ENCODE measurements at regions not wholly inside any gene's neighbourhood (a gene's known extent, or its start where the extent isn't known, plus 50 kb on each side); places are given as distances from the start of the nearest gene placed in this dataset.
"Not testable (repeated sequence)": the region's sequence is repeated elsewhere in the genome, so short reads cannot be mapped to it uniquely, and the experiment has no call there.

GRCh38 chr2:82428251-82428650 lies 2030.8 kb downstream of the SUCLG1 start:
- no peaks in the 10 kb centered on the region for H3K36me3 Mint-ChIP-seq

GRCh38 chr2:82412021-82412420 lies 2047.1 kb downstream of the SUCLG1 start:
- no peaks in the 10 kb centered on the region for H3K36me3 Mint-ChIP-seq
- DNase-seq (ENCODE audit: low spot score in 2 of 2) (no peak), ATAC-seq (no peak)
- H3K27ac Mint-ChIP-seq: no peak overlapping the region
- peaks cover 4 to 9% of the 10 kb centered on the region in 2 donors for H3K9me3 Mint-ChIP-seq

More at GRCh38 chr2:82428251-82428650, 2030.8 kb downstream of the SUCLG1 start:
- ATAC-seq (no peak), DNase-seq (ENCODE audit: low spot score in 2 of 2) (no peak)
- Mint-ChIP-seq H3K9me3 (peaks cover 9 to 13% of the 10 kb centered on the region in 2 donors), H3K27ac (no peak overlapping the region)

- H3K36me3 Mint-ChIP-seq: no peaks in the 10 kb centered on the region
- DNase-seq (ENCODE audit: low spot score in 2 of 2) (no peak), ATAC-seq (no peak)
- peaks cover 4 to 9% of the 10 kb centered on the region in 2 donors for H3K9me3 Mint-ChIP-seq
- H3K27ac Mint-ChIP-seq: no peak overlapping the region
Measured at GRCh38 chr2:82411071-82411470, 2048.0 kb downstream of the SUCLG1 start.

GRCh38 chr2:82395531-82395930 lies 2063.5 kb downstream of the SUCLG1 start:
- no peak for ATAC-seq
- Mint-ChIP-seq H3K9me3 (peaks cover 7 to 18% of the 10 kb centered on the region in 2 donors), H3K27ac (no peak overlapping the region), H3K36me3 (no peaks in the 10 kb centered on the region)
- DNase-seq (ENCODE audit: low spot score in 2 of 2): no peak

- H3K36me3 Mint-ChIP-seq: peaks cover 0 to 4% of the 10 kb centered on the region in 2 donors
- peaks cover 11% of the 10 kb centered on the region in 2 donors for H3K9me3 Mint-ChIP-seq
- no peak overlapping the region for H3K27ac Mint-ChIP-seq
- ATAC-seq: no peak
- no peak for DNase-seq (ENCODE audit: low spot score in 2 of 2)
Measured at GRCh38 chr2:82391386-82391785, 2067.7 kb downstream of the SUCLG1 start.

- ATAC-seq: no peak
- peaks cover 14 to 16% of the 10 kb centered on the region in 2 donors for H3K9me3 Mint-ChIP-seq
- no peak overlapping the region for H3K27ac Mint-ChIP-seq
- DNase-seq (ENCODE audit: low spot score in 2 of 2): no peak
- peaks cover 0 to 5% of the 10 kb centered on the region in 2 donors for H3K36me3 Mint-ChIP-seq
Measured at GRCh38 chr2:82355622-82356021, 2051.1 kb upstream of the LRRTM1 start.

GRCh38 chr2:82345910-82346309 lies 2041.4 kb upstream of the LRRTM1 start:
- H3K9me3 Mint-ChIP-seq: peaks cover 0 to 10% of the 10 kb centered on the region in 2 donors
- DNase-seq (ENCODE audit: low spot score in 2 of 2) (no peak), ATAC-seq (no peak)
- no peak overlapping the region for H3K27ac Mint-ChIP-seq
- H3K36me3 Mint-ChIP-seq: no peaks in the 10 kb centered on the region

- Mint-ChIP-seq H3K27ac (no peak overlapping the region), H3K36me3 (no peaks in the 10 kb centered on the region), H3K9me3 (peaks cover 0 to 5% of the 10 kb centered on the region in 2 donors)
- DNase-seq (ENCODE audit: low spot score in 2 of 2) (no peak), ATAC-seq (no peak)
Measured at GRCh38 chr2:82344670-82345069, 2040.1 kb upstream of the LRRTM1 start.

GRCh38 chr2:82342356-82342755 lies 2037.8 kb upstream of the LRRTM1 start:
- ATAC-seq: no peak
- no peak overlapping the region for H3K27ac Mint-ChIP-seq
- no peak for DNase-seq (ENCODE audit: low spot score in 2 of 2)
- H3K36me3 Mint-ChIP-seq: no peaks in the 10 kb centered on the region
- peaks cover 0 to 5% of the 10 kb centered on the region in 2 donors for H3K9me3 Mint-ChIP-seq

GRCh38 chr2:82340578-82341053 lies 2036.1 kb upstream of the LRRTM1 start:
- DNase-seq (ENCODE audit: low spot score in 2 of 2) (no peak), ATAC-seq (no peak)
- Mint-ChIP-seq H3K36me3 (no peaks in the 10 kb centered on the region), H3K9me3 (peaks cover 0 to 5% of the 10 kb centered on the region in 2 donors), H3K27ac (no peak overlapping the region)

- Mint-ChIP-seq H3K27ac (no peak overlapping the region), H3K36me3 (no peaks in the 10 kb centered on the region), H3K9me3 (peaks cover 0 to 5% of the 10 kb centered on the region in 2 donors)
- ATAC-seq: no peak
- DNase-seq (ENCODE audit: low spot score in 2 of 2): no peak
Measured at GRCh38 chr2:82339805-82340204, 2035.3 kb upstream of the LRRTM1 start.

GRCh38 chr2:82333697-82334096 lies 2029.1 kb upstream of the LRRTM1 start:
- DNase-seq (ENCODE audit: low spot score in 2 of 2) (no peak), ATAC-seq (no peak)
- Mint-ChIP-seq H3K9me3 (peaks cover 3 to 4% of the 10 kb centered on the region in 2 donors), H3K36me3 (peaks cover 0 to 4% of the 10 kb centered on the region in 2 donors), H3K27ac (no peak overlapping the region)

- ATAC-seq: no peak
Measured at GRCh38 chr2:82330155-82330554, 2025.6 kb upstream of the LRRTM1 start.

GRCh38 chr2:82326180-82326767 lies 2021.7 kb upstream of the LRRTM1 start:
- peaks cover 11 to 20% of the 10 kb centered on the region in 2 donors for H3K9me3 Mint-ChIP-seq
- not testable (repeated sequence) for H3K27ac Mint-ChIP-seq; ATAC-seq; DNase-seq (ENCODE audit: low spot score in 2 of 2); H3K36me3 Mint-ChIP-seq

More at GRCh38 chr2:82330155-82330554, 2025.6 kb upstream of the LRRTM1 start:
- Mint-ChIP-seq H3K27ac (no peak overlapping the region), H3K9me3 (peaks cover 11 to 20% of the 10 kb centered on the region in 2 donors), H3K36me3 (peaks cover 6 to 10% of the 10 kb centered on the region in 2 donors)
- DNase-seq (ENCODE audit: low spot score in 2 of 2): no peak

- no peak for ATAC-seq
- Mint-ChIP-seq H3K27ac (no peak overlapping the region), H3K9me3 (peaks cover 14 to 24% of the 10 kb centered on the region in 2 donors)
Measured at GRCh38 chr2:82320296-82320695, 2015.7 kb upstream of the LRRTM1 start.

GRCh38 chr2:82317012-82317411 lies 2012.5 kb upstream of the LRRTM1 start:
- Mint-ChIP-seq H3K27ac (no peak overlapping the region), H3K9me3 (peaks cover 13 to 19% of the 10 kb centered on the region in 2 donors), H3K36me3 (no peaks in the 10 kb centered on the region)
- ATAC-seq (no peak), DNase-seq (ENCODE audit: low spot score in 2 of 2) (no peak)

More at GRCh38 chr2:82320296-82320695, 2015.7 kb upstream of the LRRTM1 start:
- no peak for DNase-seq (ENCODE audit: low spot score in 2 of 2)
- H3K36me3 Mint-ChIP-seq: peaks cover 3 to 4% of the 10 kb centered on the region in 2 donors

- Mint-ChIP-seq H3K36me3 (no peaks in the 10 kb centered on the region), H3K27ac (no peak overlapping the region), H3K9me3 (peaks cover 13 to 19% of the 10 kb centered on the region in 2 donors)
- DNase-seq (ENCODE audit: low spot score in 2 of 2): no peak
- no peak for ATAC-seq
Measured at GRCh38 chr2:82316586-82316985, 2012.0 kb upstream of the LRRTM1 start.

- ATAC-seq: no peak
Measured at GRCh38 chr2:82314836-82315472, 2010.4 kb upstream of the LRRTM1 start.

More at GRCh38 chr2:82314836-82315472, 2010.4 kb upstream of the LRRTM1 start:
- Mint-ChIP-seq H3K9me3 (peaks cover 13 to 14% of the 10 kb centered on the region in 2 donors), H3K27ac (no peak overlapping the region), H3K36me3 (no peaks in the 10 kb centered on the region)
- DNase-seq (ENCODE audit: low spot score in 2 of 2): no peak

Data from activated naive CD4-positive, alpha-beta T cell treated with anti-CD3 and anti-CD28 coated beads, Interleukin-2, amount 50 U/mL, for 72 hours (primary cell).